Neural cell (in vitro differentiated cells): ENCODE measurements at regions not wholly inside any gene's neighbourhood (a gene's known extent, or its start where the extent isn't known, plus 50 kb on each side); places are given as distances from the start of the nearest gene placed in this dataset.

Experiments used
- EP300 ChIP-seq: fragments of 450-650 bp; conservative IDR thresholded peaks from 2 replicates; pipeline ENCODE4 v1.6.1; 2014; ENCODE audit warnings: antibody characterized with exemption, mild to moderate bottlenecking, moderate library complexity; ENCODE audit not compliant: poor library complexity, severe bottlenecking
- EZH2 ChIP-seq: fragments of 200-600, 300-800 bp; shearing (Covaris generic), sonication (generic); IDR thresholded peaks from 2 replicates; pipeline ENCODE4 v1.6.1; 2014; ENCODE audit warnings: antibody characterized with exemption, low read length, borderline replicate concordance, mild to moderate bottlenecking; ENCODE audit not compliant: insufficient read depth, poor library complexity, severe bottlenecking
- MXI1 ChIP-seq: fragments of 450-650 bp; conservative IDR thresholded peaks from 2 replicates; pipeline ENCODE4 v1.6.1; 2014; ENCODE audit warnings: antibody characterized with exemption, mild to moderate bottlenecking; ENCODE audit not compliant: poor library complexity, severe bottlenecking
- POLR2AphosphoS5 ChIP-seq: IDR thresholded peaks from 2 replicates; pipeline ENCODE4 v1.6.1; 2012
- RAD21 ChIP-seq: fragments of 450-650 bp; conservative IDR thresholded peaks from 2 replicates; pipeline ENCODE4 v1.6.1; 2014; ENCODE audit warnings: antibody characterized with exemption, mild to moderate bottlenecking, moderate library complexity
- SMC3 ChIP-seq: fragments of 450-650 bp; conservative IDR thresholded peaks from 2 replicates; pipeline ENCODE4 v1.6.1; 2014; ENCODE audit warnings: antibody characterized with exemption, mild to moderate bottlenecking, moderate library complexity; ENCODE audit not compliant: poor library complexity
- TAF1 ChIP-seq: IDR thresholded peaks from 2 replicates; pipeline ENCODE4 v1.6.1; 2012; ENCODE audit warnings: low read depth
- TF ChIP-seq, protein P1 (sequence below): fragments of 450-650 bp; IDR thresholded peaks from 2 replicates; pipeline ENCODE4 v1.5.1; 2014; ENCODE audit warnings: antibody characterized with exemption, mild to moderate bottlenecking, moderate library complexity; ENCODE audit not compliant: poor library complexity, severe bottlenecking
- TF ChIP-seq, protein P2 (sequence below): IDR thresholded peaks from 2 replicates; pipeline ENCODE4 v1.6.1; 2012; ENCODE audit warnings: borderline replicate concordance

DNA sequence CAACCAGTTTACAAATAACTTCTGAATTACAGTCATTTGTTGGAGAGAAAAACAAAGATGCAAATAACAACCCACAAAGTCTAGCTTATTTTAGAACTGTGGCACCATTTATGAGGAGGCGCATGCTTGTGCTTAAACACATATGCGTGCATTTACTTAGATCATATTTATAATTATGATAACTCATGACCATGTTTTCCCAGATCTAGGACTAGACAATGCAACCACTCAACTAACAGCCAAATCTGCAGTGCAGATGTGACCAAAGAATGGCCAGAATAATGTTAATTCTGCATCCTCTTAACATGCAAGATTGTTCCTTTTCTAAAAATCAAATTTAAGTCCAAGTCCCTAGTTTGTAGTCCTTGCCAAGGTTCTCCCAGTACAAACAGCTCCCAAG is 167.3 kb upstream of the FST start:
- TF ChIP-seq POLR2AphosphoS5 (no peak), MXI1 (no peak), TAF1 (no peak), EZH2 (no peak), EP300 (no peak), RAD21 (no peak), SMC3 (no peak)
- TF ChIP-seq, protein P1, sequence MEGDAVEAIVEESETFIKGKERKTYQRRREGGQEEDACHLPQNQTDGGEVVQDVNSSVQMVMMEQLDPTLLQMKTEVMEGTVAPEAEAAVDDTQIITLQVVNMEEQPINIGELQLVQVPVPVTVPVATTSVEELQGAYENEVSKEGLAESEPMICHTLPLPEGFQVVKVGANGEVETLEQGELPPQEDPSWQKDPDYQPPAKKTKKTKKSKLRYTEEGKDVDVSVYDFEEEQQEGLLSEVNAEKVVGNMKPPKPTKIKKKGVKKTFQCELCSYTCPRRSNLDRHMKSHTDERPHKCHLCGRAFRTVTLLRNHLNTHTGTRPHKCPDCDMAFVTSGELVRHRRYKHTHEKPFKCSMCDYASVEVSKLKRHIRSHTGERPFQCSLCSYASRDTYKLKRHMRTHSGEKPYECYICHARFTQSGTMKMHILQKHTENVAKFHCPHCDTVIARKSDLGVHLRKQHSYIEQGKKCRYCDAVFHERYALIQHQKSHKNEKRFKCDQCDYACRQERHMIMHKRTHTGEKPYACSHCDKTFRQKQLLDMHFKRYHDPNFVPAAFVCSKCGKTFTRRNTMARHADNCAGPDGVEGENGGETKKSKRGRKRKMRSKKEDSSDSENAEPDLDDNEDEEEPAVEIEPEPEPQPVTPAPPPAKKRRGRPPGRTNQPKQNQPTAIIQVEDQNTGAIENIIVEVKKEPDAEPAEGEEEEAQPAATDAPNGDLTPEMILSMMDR, result no peak
- TF ChIP-seq, protein P2, sequence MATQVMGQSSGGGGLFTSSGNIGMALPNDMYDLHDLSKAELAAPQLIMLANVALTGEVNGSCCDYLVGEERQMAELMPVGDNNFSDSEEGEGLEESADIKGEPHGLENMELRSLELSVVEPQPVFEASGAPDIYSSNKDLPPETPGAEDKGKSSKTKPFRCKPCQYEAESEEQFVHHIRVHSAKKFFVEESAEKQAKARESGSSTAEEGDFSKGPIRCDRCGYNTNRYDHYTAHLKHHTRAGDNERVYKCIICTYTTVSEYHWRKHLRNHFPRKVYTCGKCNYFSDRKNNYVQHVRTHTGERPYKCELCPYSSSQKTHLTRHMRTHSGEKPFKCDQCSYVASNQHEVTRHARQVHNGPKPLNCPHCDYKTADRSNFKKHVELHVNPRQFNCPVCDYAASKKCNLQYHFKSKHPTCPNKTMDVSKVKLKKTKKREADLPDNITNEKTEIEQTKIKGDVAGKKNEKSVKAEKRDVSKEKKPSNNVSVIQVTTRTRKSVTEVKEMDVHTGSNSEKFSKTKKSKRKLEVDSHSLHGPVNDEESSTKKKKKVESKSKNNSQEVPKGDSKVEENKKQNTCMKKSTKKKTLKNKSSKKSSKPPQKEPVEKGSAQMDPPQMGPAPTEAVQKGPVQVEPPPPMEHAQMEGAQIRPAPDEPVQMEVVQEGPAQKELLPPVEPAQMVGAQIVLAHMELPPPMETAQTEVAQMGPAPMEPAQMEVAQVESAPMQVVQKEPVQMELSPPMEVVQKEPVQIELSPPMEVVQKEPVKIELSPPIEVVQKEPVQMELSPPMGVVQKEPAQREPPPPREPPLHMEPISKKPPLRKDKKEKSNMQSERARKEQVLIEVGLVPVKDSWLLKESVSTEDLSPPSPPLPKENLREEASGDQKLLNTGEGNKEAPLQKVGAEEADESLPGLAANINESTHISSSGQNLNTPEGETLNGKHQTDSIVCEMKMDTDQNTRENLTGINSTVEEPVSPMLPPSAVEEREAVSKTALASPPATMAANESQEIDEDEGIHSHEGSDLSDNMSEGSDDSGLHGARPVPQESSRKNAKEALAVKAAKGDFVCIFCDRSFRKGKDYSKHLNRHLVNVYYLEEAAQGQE, result no peak
